Heart left ventricle (tissue), 13 donors: ENCODE measurements at regions not wholly inside any gene's neighbourhood (a gene's known extent, or its start where the extent isn't known, plus 50 kb on each side); places are given as distances from the start of the nearest gene placed in this dataset.

Experiments
- POLR2A ChIP-seq, 2 donors: fragments of 450-650 bp; IDR thresholded peaks; one replicate each; pipeline ENCODE4 v1.6.1; 2017; ENCODE audit warnings: antibody characterized with exemption in 2 of 2, mild to moderate bottlenecking in 2 of 2, moderate library complexity in 2 of 2
- TF ChIP-seq, protein P1 (sequence below), 12 donors: fragments of 200-600 bp; sonication (generic) in 4 of 12; IDR thresholded peaks; one replicate each; pipeline versions ENCODE4 v1.5.0 to v1.8.0; 2018 to 2022; ENCODE audit warnings: antibody characterized with exemption in 12 of 12, mild to moderate bottlenecking in 5 of 12
- donor health status: ischemic (EF 13 %, LVEDD 7.1; RV severe dilation, severe dysfunction).
- donor health status: DM: no; HTN: yes; CAD: no.
- donor health status: DM: no; HTN: no; CAD: no.
- donor health status: ischemic (EF 25% LVEDD 6.9; RV normal size, moderate dysfunction).
- donor health status: ischemic (EF 25% LVEDD 5.7; RV mildly dilated, moderate dysfunction).
- donor health status: ischemic (EF 35%, LVEDD 5.7; RV mildly dilated, moderate dysfunction).
- donor health status: nonischemic (EF 11% LVEDD 7.7; RV severe dilation, severe dysfunction).
- donor health status: DM: yes; HTN: yes; CAD: no.
- donor health status: PGD.
- donor health status: ischemic (EF 29% LVEDD 5.4; RV normal size, mild dysfunction).
- donor health status: nonischemic (EF 23%, LVEDD 6.1; RV moderate dilation, normal function).

- no peak for TF ChIP-seq POLR2A (IDR thresholded peaks at IDR 0.05)
- TF ChIP-seq, protein P1, sequence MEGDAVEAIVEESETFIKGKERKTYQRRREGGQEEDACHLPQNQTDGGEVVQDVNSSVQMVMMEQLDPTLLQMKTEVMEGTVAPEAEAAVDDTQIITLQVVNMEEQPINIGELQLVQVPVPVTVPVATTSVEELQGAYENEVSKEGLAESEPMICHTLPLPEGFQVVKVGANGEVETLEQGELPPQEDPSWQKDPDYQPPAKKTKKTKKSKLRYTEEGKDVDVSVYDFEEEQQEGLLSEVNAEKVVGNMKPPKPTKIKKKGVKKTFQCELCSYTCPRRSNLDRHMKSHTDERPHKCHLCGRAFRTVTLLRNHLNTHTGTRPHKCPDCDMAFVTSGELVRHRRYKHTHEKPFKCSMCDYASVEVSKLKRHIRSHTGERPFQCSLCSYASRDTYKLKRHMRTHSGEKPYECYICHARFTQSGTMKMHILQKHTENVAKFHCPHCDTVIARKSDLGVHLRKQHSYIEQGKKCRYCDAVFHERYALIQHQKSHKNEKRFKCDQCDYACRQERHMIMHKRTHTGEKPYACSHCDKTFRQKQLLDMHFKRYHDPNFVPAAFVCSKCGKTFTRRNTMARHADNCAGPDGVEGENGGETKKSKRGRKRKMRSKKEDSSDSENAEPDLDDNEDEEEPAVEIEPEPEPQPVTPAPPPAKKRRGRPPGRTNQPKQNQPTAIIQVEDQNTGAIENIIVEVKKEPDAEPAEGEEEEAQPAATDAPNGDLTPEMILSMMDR (IDR thresholded peaks at IDR 0.05) = no peak
Observed at GRCh38 chr6:138563231-138563630, 63.9 kb upstream of the NHSL1 start.
